HG03460 (cell line): ENCODE measurements at regions not wholly inside any gene's neighbourhood (a gene's known extent, or its start where the extent isn't known, plus 50 kb on each side); places are given as distances from the start of the nearest gene placed in this dataset.
"Not testable (repeated sequence)": the region's sequence is repeated elsewhere in the genome, so short reads cannot be mapped to it uniquely, and the experiment has no call there.

Experiments used
- ATAC-seq: cut with Tn5 transposase; IDR thresholded peaks from one replicate; pipeline ENCODE4 v1.9.1; 2021; ENCODE audit not compliant: unreplicated experiment

DNA sequence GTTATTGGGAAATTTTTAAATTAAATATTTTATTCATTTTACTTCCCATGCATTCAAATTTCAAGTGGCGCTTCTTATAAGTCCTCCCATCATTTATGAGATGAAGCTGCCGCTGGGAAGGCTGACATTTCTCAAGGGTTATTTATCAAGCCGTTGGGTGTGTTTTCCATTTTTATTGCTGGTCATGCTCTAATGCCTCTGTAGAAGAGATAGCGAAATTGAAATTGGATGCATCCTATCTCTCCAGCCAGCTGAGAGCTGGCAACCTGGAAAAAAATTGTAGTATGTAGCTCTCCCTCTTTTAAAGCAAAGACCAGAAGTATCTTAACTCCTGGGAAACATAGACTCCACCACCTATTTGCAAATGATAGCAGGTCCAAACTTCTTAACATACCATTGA lies 135.9 kb downstream of the C6orf118 start:
- ATAC-seq: no peak

DNA sequence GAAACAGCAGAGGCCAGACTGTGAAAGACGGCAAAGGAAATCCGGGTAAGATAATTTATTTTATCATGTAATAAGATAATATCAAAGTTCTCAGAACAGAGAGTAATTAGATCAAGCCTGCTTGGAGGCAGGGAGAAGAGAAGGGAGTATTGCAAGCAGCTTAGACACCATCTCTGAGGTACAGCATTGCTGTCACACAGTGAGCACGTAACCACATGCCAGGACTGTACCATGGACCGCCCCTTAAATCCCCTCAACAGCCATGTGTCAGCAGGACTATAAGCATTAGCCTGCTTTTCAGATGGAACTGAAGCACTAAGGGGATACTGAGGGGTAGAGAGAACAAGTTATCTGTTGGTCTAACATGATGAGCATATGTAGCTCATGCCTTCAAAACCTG lies 141.5 kb downstream of the C6orf118 start:
- ATAC-seq: no peak

DNA sequence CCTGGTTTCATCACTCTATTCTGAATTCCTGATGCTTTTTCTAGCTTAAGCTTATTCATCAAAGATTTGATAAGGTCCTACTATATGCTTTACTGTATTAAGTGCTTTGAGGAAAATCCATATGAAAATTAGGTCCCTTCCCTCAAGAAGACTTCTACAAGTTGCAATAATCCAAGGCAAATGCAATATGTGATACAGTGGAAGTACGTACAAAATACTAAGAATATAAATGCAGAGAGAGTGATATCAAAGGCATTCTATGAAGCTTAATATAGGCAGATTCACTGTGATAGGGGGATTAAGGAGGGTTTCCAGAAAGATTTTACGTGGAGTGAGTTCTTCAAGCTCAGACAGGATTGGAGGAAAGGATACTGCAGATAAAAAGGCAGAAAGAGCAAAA lies 142.1 kb downstream of the C6orf118 start:
- no peak for ATAC-seq

DNA sequence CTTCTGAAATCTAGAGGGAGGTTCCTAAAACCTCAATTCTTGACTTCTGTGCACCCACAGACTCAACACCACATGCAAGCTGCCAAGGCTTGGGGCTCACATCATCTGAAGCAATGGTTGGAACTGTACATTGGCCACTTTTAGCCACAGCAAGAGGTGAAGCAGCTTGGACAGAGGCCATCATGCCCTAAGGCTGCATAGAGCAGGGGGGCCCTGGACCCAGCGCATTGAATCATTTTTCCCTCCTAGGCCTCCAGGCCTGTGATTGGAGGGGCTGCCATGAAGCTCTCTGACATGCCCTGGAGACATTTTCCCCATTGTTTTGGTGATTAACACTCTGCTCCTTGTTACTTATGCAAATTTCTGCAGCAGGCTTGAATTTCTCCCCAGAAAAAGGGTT lies 145.9 kb downstream of the C6orf118 start:
- no peak for ATAC-seq

DNA sequence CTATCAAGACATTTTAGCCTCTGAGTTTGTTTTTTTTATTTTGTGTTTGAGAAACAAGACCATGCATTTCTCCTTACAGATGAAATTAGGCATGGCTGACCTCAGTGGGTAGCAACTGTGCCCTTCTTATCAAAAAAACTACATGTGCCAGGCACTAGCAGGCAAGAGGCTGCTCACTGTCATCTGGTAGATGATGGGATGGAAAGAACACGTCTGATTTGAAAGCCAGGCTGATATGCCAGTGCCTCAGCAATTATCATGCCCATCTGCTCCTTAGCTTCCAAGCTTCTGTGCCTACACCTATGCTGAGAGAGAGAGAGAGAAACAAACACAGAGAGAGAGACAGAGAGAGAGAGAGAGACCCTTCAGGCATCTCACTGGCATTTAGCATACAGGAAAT lies 149.9 kb downstream of the C6orf118 start:
- ATAC-seq: no peak

DNA sequence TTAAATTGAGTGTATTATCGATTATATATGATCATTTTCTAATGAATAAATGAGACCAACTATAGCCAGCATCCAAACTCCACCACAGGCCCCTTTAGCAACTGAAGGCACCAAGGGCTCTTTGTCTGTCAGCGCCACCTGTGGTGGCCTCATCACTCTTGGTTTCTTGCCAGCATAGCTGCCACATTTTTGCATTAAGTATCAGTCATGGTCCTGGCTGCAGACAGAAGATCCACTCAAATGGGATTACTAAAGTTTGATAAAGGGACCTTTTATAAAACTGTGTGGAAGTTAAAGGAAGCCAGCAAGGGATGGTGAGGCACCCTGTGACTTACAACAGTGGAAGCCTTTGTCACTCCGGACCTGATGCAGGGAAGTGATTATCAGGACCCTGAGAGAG lies 162.9 kb downstream of the C6orf118 start:
- ATAC-seq: no peak

DNA sequence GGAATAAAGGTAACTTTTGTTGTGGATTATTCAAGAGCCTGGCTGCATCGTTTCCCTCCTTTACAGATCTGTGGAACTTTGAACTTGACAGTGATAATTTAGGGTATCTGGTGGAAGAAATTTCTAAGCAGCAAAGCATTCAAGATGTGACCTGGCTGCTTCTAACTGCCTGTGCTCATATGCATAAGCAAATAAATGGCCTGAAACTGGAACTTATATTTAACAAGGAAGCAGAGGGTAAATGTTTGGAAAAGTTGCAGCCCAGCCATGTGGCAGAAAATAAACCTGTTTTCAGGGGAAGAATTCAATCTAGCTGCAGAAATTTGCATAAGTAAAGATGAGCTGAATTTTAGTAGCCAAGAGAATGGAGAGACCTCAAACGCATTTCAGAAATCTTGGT lies 173.5 kb downstream of the C6orf118 start:
- ATAC-seq: no peak

DNA sequence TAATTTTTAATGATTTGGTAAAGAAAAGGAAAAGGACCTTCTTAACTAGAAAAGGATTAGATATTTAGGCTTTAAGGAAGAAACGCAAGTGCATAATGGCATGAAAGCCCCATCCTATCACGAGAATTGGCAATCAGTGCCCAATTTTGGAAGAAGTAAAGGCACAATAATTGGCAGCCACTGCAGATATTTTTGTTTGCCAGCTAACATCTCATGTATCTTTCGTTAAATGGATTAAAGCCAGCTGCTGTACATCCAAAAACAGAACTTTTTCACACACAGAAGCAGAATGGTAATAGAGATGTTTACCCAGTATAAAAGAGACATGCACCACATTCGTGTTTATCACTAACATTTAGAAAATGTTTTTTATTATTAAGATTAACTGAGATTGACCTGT lies 180.3 kb downstream of the C6orf118 start:
- ATAC-seq: no peak

DNA sequence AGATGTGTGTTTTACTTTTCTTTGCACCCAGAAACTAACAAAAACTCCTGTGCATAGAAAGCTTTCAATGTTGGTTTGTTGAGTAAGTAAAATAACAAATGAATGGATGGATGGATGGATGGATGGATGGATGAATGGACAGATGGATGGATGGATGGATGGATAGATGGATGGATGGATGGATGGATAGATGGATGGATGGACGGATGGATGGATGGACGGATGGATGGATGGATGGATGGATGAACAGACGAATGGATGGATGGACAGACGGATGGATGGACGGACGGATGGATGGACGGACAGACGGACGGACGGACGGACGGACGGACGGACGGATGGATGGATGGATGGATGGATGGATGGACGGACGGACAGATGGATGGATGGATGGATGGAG lies 181.7 kb downstream of the C6orf118 start:
- not testable (repeated sequence) for ATAC-seq

DNA sequence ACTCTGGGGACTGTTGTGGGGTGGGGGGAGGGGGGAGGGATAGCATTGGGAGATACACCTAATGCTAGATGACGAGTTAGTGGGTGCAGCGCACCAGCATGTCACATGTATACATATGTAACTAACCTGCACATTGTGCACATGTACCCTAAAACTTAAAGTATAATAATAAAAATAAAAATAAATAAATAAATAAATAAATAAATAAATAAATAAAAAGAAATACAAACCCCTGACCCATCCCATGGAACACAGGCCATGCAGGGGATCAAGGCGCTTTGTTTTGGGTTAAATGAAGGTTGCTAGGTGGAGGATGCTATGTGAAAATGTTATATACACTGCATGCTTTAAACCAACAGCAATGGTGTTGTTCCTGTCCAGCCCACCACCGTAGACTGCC lies 184.7 kb downstream of the C6orf118 start:
- ATAC-seq: not testable (repeated sequence)

DNA sequence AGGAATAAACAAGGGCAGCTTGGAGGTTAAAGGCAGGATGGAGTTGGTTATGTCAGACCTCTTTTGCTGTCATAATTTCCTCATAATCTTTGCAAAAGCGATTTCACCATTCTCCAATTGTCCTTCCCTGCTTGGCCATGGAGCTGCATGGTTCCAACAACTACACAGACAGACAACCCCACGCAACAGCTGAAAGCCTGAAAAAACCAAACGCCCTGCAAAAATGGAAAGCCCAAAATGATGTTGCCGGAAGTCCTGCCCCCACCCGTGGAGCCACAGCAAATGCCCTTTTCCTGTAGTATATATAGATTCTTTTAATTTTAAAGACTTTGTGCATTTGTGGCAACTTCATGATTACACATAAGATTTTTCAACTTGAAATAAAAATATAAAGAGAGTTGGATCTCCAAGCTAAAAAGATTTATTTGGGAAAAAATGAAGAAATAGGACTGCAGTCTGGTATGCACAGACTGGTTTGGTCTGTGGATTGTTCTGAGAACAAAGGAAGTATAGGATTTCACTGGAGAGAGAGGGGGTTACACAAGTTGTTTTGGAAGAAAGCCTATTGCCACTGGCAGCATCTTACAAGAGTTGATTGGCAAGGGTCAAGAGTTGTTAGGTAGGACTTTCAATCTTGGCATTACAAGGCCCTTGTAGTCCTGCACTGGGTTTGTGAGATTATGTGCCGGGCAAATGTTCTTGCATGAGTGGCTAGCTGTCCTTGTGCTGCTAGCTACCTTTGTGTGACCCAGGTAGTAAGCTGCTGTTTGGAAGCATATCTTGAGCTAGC lies 190.0 kb downstream of the C6orf118 start:
- ATAC-seq: no peak

DNA sequence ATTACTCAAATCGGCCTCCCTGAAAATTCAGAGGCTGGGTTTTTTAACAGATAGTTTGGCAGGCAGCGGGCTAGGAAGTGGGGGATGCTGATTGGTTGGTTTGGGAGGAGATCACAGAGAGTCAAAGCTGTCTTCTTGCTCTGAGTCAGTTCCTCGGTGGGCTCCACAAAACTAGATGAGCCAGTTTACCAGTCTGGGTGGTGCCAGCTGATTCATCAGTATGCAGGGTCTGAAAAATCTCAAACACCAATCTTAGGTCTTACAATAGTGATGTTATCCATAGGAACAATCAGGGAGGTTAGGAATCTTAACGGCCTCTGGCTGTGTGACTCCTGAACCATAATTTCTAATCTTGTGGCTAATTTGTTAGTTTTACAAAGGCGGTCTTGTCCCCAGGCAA lies 190.7 kb downstream of the C6orf118 start:
- no peak for ATAC-seq

DNA sequence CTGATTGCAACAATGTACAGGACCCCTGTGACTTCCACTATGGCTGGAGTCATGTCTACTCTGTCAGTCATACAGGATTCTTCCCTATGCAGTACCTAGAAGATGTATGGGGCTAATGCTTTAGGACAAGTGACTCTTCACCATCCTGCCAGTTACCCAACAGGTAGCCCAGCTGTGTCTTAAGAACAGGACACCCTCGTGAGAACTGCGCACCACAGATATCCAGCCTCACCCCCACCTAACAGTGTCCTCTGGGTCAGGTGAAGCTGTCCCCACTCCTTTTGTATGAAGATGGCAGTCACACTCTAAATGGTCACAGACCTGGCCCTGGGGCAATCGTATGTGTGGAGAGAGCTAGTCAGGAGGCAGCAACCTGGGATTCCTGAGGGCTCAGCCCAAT lies 191.6 kb downstream of the C6orf118 start:
- no peak for ATAC-seq

DNA sequence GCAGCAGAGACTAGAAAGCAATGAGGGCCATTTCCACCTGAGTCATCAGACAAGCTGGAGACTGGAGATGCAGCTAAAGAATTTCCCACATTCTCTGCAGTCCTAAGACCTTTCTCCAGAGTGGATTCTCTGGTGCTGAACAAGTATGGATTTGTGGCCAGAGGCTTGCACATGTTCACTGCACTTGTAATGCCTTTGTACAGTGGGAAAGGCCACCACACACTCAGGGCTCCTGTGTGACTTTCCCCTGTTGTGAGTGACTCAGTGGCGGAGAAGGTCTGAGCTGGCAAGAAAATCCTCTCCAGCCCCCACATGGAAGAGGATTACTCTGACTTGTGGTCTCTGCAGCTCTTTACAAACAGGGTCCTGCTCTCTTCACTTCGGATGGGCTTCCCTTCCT lies 192.3 kb downstream of the C6orf118 start:
- no peak for ATAC-seq

DNA sequence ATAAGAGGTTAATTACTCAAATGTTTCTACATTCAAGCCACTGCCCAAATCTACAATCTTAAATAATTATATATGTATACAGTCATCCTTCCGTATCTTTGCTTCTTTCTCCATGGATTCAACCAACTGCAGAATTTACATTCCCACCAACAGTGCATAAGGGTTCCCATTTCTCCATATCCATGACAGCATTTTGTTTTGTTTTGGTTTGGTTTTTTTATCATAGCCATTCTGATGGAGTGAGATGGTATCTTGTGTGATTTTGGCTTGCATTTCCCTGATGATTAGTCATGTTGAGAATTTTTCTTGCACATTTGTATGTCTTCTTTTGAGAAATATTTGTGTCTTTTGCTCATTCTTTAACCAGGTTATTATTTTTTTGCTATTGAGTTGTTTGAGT lies 198.5 kb downstream of the C6orf118 start:
- no peak for ATAC-seq

DNA sequence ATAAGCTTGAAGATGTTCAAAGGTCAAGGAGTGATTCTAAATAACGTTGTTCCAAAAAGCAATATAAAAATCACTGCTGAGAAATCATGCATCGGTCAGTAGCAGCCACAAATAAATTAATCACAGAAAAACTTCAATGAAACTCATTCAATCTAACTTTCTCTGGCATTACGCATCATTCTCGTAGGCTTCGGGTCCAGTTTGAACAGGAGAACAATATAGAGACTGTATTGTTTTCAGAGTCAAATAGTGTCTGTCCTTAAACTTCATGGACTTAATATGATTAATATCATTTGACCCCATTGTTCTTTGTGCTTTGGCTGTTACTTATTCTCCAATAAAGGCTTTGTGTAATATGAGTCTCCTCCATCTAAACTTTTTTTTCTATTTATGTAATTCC lies 200.4 kb downstream of the C6orf118 start:
- no peak for ATAC-seq

DNA sequence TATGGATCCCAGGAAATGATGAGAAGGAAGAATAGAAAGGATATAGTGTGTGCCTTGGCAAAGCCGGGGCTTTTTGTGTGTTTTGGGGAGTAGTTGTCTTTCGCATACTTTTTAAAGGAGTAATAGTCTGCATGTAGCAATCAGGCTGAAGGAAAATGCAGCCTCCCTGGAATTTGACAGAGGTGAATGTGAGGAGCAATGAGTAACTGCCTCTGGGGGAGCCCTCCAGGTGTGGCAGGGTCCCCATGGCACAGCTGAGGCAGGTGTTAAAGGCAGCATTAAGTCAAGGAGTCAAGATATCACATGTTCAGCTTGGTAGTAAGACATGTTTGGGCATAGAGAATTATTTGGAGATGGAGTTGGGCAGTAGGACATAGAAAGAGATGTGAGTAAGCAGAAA lies 203.1 kb downstream of the C6orf118 start:
- no peak for ATAC-seq

DNA sequence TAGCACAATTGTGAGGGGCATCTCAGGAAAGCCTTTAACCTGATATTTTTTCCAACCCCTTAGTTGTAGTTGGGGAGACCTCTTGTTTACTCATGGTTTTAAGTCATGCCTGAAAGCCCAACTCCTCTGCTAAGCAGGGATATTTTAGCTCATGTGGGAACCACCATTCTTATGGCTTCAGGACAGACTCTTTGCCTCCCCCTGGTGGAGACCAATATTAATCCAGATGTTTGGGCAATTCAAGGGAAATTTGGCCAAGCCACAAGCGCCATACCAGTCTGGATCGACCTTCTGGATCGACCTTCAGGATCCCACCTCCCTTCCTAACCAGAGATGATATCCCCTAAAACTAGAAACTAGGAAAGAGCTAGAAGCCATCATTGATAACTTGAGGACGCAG lies 211.2 kb downstream of the C6orf118 start:
- ATAC-seq: no peak

DNA sequence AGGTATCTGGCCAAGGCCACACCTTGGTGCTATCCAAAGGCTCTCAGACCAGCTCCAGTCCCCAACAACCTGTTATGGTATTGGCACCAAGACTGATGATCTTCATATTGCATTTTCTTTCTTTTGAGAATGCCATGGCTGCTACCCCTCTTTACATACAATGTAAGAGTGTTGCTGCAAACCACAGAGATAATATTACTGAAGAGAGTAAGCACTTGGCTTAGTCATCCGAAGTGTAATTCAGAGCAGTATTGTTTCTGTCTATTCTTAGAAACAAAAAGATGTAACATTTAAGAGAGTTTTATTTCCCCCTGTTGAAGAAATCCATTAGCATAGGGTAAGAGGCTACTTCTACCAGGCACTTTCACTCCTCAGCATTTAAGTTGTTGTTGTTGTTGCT lies 212.5 kb downstream of the C6orf118 start:
- ATAC-seq: no peak

DNA sequence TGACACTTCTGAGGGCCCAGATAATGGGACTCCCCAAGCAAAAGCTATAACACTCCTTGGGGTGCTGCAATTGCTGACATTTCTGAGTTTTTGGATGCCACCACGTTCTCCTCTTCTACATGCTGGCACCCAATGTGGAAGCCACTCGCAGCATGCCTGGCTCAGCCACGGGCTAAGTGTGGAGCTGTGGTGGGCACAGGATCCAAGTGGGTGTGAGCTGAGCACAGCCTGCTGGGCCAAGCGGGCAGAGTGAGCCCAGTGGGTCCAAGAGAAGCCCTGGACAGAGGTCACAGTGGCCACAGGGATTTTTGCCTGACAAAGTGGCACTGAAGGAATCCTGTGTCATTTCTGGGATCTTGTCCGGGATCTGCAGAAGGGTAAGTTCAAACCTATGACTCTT lies 213.2 kb downstream of the C6orf118 start:
- ATAC-seq: no peak

DNA sequence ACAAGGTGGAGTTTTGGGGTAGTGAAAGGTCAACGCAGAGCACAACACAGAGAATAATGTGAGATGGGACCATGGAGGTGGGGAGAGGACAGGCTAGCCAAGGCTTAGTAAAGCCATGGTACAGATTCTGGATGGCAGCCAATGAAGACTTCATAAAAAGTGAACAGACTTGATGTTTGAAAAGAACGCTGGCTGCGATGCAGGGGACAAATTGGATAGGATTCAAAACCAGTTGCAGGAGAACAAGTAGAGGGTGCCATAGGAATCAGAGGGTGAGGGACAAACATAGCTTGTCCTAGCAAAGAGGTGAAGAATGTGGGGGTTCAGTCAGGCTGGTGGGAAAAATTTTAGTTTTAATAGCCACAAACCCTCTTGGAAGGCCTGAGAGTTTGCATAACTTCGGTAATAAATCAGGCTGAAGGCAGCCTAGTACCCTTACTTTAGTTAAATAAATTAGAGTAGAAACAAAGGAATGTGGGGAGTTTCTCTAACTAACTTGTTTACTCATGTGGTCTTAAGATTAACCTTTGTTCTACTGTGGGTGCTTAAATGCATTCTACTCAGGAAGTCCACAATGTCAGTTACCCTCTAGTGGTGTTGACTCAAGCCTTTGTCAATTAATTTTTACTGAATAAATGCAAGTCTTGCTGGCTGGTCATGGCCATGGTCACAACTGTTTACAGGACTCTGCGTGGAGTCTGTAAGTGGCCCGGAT lies 216.4 kb downstream of the C6orf118 start:
- ATAC-seq: no peak

DNA sequence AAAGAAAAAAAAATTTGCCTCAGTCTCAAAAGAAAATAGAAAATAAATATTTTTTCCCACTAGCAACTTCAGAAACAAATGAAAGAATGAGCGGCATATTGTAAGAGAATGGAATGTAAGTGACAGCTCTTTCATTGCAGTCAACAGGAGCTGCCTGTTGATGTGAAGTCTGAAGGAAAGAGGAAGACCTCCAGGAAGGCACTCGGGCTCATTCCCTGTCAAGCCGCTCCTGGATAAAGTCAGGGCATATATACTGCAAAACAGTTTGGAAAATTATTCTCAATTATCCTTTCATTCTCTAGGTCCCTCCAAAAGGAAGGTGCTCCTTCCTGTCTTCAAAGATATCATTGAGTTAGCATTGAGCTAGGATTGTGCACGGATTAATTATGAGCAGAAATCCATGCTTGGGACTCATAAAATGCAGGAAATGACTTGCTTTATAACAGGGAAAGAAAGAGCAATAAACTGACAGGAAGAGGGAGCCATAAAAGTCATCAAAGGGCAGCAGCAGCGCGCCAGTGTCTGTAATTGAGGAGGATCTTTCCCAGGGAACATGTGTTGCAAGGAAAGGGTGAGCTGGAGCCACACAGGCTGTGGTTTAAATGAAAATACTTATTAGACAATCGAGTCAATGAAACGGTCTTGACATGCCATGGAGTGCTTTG lies 218.2 kb downstream of the C6orf118 start:
- no peak for ATAC-seq
